ENCODE measurements at regions not wholly inside any gene's neighbourhood (a gene's known extent, or its start where the extent isn't known, plus 50 kb on each side); places are given as distances from the start of the nearest gene placed in this dataset.

DNA sequence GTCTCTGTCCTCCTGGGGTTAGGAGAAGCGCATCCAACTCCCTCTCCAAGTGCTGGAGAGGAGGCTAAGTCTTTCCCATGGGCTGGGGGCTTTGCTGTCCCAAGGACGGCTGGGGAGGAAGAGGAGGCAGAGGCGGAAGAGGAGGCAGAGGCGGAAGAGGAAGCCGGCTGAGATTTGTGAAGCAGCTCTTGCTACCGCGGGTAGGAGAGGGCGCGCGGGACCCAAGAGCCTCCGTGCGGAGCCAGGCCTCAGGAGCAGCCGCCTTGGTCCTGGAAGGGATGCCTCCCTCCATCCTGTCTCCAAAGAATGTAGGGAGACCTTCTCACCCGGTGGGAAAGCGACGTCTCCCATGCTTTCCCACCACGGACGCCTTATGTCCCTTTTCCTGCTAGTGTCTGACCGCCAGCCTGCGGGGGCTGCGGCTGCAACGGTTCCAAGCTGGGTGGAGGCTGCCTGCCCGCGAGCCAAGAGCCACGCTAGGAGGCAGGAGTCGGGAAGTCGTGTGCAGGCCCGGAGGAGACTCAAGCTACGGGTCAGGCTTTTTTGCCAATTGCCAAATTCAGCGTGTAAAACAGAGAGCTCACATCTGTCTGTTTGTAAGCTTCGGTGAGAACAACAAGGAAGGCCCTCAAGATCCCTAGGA is 320.3 kb downstream of the FAM72C start:
- no peak for TF ChIP-seq CTCF (conservative IDR thresholded peaks at IDR 0.05; ENCODE audit: low read depth in 2 of 2)
- no peak for TF ChIP-seq EZH2 (IDR thresholded peaks at IDR 0.05; ENCODE audit: low read depth, unreplicated experiment)
- TF ChIP-seq POLR2AphosphoS5 (IDR thresholded peaks at IDR 0.05; ENCODE audit: low read depth), result no peak
- TF ChIP-seq, protein P1, sequence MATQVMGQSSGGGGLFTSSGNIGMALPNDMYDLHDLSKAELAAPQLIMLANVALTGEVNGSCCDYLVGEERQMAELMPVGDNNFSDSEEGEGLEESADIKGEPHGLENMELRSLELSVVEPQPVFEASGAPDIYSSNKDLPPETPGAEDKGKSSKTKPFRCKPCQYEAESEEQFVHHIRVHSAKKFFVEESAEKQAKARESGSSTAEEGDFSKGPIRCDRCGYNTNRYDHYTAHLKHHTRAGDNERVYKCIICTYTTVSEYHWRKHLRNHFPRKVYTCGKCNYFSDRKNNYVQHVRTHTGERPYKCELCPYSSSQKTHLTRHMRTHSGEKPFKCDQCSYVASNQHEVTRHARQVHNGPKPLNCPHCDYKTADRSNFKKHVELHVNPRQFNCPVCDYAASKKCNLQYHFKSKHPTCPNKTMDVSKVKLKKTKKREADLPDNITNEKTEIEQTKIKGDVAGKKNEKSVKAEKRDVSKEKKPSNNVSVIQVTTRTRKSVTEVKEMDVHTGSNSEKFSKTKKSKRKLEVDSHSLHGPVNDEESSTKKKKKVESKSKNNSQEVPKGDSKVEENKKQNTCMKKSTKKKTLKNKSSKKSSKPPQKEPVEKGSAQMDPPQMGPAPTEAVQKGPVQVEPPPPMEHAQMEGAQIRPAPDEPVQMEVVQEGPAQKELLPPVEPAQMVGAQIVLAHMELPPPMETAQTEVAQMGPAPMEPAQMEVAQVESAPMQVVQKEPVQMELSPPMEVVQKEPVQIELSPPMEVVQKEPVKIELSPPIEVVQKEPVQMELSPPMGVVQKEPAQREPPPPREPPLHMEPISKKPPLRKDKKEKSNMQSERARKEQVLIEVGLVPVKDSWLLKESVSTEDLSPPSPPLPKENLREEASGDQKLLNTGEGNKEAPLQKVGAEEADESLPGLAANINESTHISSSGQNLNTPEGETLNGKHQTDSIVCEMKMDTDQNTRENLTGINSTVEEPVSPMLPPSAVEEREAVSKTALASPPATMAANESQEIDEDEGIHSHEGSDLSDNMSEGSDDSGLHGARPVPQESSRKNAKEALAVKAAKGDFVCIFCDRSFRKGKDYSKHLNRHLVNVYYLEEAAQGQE (IDR thresholded peaks at IDR 0.05; ENCODE audit: unreplicated experiment), result no peak
- TF ChIP-seq JUNB (IDR thresholded peaks at IDR 0.05; ENCODE audit: unreplicated experiment), result no peak
- no peak for TF ChIP-seq CREB1 (CRISPR knock-in tag; IDR thresholded peaks at IDR 0.05; ENCODE audit: low read depth)

Data from GM23338 (cell line).